MM.1S (cell line): ENCODE measurements at regions not wholly inside any gene's neighbourhood (a gene's known extent, or its start where the extent isn't known, plus 50 kb on each side); places are given as distances from the start of the nearest gene placed in this dataset.

Experiments
- DNase-seq: peaks from one replicate; pipeline ENCODE4 v3.0.0-alpha.2; 2015
- H2AFZ ChIP-seq: fragments of 300-600 bp; sonication (generic); 2 replicates; pipeline ENCODE4 v1.6.0; 2016; ENCODE audit warnings: antibody characterized with exemption, low read length
- H3F3A ChIP-seq: fragments of 300-600 bp; sonication (generic); 2 replicates; pipeline ENCODE4 v1.6.1; 2016; ENCODE audit warnings: mild to moderate bottlenecking, antibody characterized with exemption, low read length, moderate library complexity, mixed read lengths; ENCODE audit not compliant: insufficient read depth
- H3K27ac ChIP-seq: fragments of 300-600 bp; sonication (generic); 2 replicates; pipeline ENCODE4 v1.5.1; 2016; ENCODE audit warnings: mild to moderate bottlenecking, low read length
- H3K27me3 ChIP-seq: fragments of 300-600 bp; sonication (generic); replicated peaks from 2 replicates; pipeline ENCODE4 v1.6.0; 2016; ENCODE audit warnings: low read length; ENCODE audit not compliant: insufficient read depth
- H3K36me3 ChIP-seq: fragments of 300-600 bp; sonication (generic); replicated peaks from 2 replicates; pipeline ENCODE4 v1.6.1; 2016; ENCODE audit warnings: mild to moderate bottlenecking, low read length, mixed read lengths; ENCODE audit not compliant: insufficient read depth
- H3K4me1 ChIP-seq: fragments of 300-600 bp; sonication (generic); 2 replicates; pipeline ENCODE4 v1.6.1; 2016; ENCODE audit warnings: low read length, mixed read lengths
- H3K4me2 ChIP-seq: fragments of 300-600 bp; sonication (generic); 2 replicates; pipeline ENCODE4 v1.6.0; 2016; ENCODE audit warnings: low read depth, low read length
- H3K4me3 ChIP-seq: fragments of 300-600 bp; sonication (generic); 2 replicates; pipeline ENCODE4 v1.5.1; 2016; ENCODE audit warnings: low read length, mixed read lengths
- H3K79me2 ChIP-seq: fragments of 300-600 bp; sonication (generic); 2 replicates; pipeline ENCODE4 v1.6.1; 2016; ENCODE audit warnings: mixed run types, low read length, mixed read lengths
- H3K9ac ChIP-seq: fragments of 300-600 bp; sonication (generic); 2 replicates; pipeline ENCODE4 v1.6.1; 2016; ENCODE audit warnings: low read length, mixed read lengths
- H3K9me2 ChIP-seq: fragments of 300-600 bp; sonication (generic); replicated peaks from 2 replicates; pipeline ENCODE4 v1.6.1; 2016; ENCODE audit warnings: mild to moderate bottlenecking, low read length, mixed read lengths; ENCODE audit not compliant: insufficient read depth
- H3K9me3 ChIP-seq: fragments of 300-600 bp; sonication (generic); replicated peaks from 2 replicates; pipeline ENCODE4 v1.6.1; 2016; ENCODE audit warnings: mild to moderate bottlenecking, low read length, mixed read lengths; ENCODE audit not compliant: insufficient read depth
- H4K20me1 ChIP-seq: fragments of 300-600 bp; sonication (generic); 2 replicates; pipeline ENCODE4 v1.6.1; 2016; ENCODE audit warnings: mild to moderate bottlenecking, low read length, moderate library complexity, mixed read lengths; ENCODE audit not compliant: insufficient read depth
- EZH2 ChIP-seq: fragments of 300-600 bp; sonication (generic); optimal IDR thresholded peaks from 2 replicates; pipeline ENCODE3; 2017; ENCODE audit warnings: low read depth, mild to moderate bottlenecking, antibody characterized with exemption, low read length, mixed read lengths
- EZH2phosphoT487 ChIP-seq: fragments of 300-600 bp; sonication (generic); IDR thresholded peaks from 2 replicates; pipeline ENCODE4 v1.6.1; 2018; ENCODE audit warnings: antibody characterized with exemption, low read length
- TF ChIP-seq, protein P1 (sequence below): fragments of 300-600 bp; sonication (generic); IDR thresholded peaks from 2 replicates; pipeline ENCODE4 v1.5.1; 2016; ENCODE audit warnings: antibody characterized with exemption, low read length, mixed read lengths

DNA sequence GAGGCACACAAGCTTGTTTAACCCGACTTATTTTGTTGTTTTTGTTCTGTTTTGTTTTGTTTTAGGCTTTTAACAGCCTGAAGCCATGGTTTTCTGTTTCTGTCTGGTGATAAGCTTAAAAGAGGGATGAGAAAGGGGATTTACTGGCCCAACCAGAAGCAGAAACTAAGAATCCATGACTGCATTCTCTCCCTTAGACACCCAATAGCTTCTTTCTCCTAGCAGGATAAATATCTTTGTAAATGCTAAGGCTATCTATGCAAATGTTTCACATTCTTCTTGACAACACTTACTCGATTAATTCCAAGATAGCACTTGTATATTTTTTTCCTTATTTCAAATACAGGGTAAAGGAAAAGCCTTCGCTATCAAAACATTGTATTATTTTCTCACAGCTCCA lies 53.7 kb upstream of the SMAD1 start:
- Histone ChIP-seq H4K20me1 (no peaks in the 10 kb centered on the region), H3K9me2 (no peaks in the 10 kb centered on the region), H3F3A (no peaks in the 10 kb centered on the region), H3K27ac (no peak overlapping the region), H3K36me3 (no peaks in the 10 kb centered on the region), H3K4me2 (no peak overlapping the region), H3K9ac (no peak overlapping the region), H3K9me3 (no peaks in the 10 kb centered on the region), H2AFZ (no peak overlapping the region), H3K27me3 (no peaks in the 10 kb centered on the region), H3K4me3 (no peak overlapping the region), H3K79me2 (no peaks in the 10 kb centered on the region), H3K4me1 (no peaks in the 10 kb centered on the region)
- no peak for DNase-seq
- TF ChIP-seq EZH2phosphoT487 (no peak), EZH2 (no peak)
- TF ChIP-seq, protein P1, sequence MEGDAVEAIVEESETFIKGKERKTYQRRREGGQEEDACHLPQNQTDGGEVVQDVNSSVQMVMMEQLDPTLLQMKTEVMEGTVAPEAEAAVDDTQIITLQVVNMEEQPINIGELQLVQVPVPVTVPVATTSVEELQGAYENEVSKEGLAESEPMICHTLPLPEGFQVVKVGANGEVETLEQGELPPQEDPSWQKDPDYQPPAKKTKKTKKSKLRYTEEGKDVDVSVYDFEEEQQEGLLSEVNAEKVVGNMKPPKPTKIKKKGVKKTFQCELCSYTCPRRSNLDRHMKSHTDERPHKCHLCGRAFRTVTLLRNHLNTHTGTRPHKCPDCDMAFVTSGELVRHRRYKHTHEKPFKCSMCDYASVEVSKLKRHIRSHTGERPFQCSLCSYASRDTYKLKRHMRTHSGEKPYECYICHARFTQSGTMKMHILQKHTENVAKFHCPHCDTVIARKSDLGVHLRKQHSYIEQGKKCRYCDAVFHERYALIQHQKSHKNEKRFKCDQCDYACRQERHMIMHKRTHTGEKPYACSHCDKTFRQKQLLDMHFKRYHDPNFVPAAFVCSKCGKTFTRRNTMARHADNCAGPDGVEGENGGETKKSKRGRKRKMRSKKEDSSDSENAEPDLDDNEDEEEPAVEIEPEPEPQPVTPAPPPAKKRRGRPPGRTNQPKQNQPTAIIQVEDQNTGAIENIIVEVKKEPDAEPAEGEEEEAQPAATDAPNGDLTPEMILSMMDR: no peak

DNA sequence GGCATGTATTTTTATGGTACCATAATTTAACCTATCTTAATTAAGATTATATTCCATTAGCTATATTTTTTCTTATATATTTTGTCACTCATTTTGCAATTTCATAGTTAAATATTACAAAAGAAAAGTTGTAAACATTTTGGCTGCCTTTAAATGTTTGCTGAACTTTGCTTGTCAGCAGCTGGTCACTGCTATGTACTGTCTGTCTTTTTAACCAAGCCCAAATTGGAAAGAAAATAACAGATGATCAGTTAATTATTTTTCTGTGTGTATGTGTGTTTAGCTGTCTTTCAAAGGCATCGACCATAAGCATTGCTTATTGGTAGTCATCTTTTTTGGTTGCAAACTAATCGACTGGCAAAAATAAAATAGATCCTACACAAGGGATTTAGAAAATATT lies 54.4 kb upstream of the SMAD1 start:
- no peak for TF ChIP-seq EZH2phosphoT487
- no peak for TF ChIP-seq EZH2
- TF ChIP-seq, protein P1: no peak
- Histone ChIP-seq H3F3A (no peaks in the 10 kb centered on the region), H3K36me3 (no peaks in the 10 kb centered on the region), H3K9me3 (no peaks in the 10 kb centered on the region), H3K79me2 (no peaks in the 10 kb centered on the region), H3K27me3 (no peaks in the 10 kb centered on the region), H3K4me2 (no peak overlapping the region), H3K4me3 (no peak overlapping the region), H4K20me1 (no peaks in the 10 kb centered on the region), H3K9ac (no peak overlapping the region), H3K9me2 (no peaks in the 10 kb centered on the region), H2AFZ (no peak overlapping the region), H3K4me1 (no peaks in the 10 kb centered on the region), H3K27ac (no peak overlapping the region)
- no peak for DNase-seq

DNA sequence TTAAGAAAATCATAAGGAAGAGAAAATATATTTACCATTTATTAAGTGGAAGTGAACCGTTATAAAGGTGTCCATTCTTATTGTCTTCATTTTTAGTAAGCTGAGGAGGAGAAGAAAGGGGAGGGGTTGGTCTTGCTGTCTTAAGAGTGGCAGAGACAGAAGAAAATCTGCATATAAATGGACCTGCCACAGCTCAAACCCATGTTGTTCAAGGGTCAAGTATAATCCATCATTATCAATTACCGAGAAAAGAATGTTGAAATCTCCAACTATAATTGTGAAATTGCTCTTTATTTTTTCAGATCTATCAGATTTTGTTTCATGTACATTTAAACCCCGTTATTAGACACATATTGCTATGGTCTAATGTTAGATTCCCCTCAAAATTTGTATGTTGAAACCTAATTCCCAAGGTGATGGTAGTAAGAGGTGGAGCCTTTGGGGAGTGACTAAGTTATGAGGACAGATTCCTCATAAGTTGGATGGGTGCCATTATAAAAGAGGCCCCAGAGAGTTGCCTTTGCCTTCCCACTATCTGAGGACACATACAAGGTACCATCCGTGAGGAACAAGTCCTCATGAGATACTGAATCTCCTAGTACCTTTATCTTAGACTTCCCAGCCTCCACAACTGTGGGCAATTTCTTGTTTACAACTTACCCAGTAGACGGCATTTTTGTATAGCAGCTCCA lies 58.5 kb upstream of the SMAD1 start:
- Histone ChIP-seq H3K27me3 (no peaks in the 10 kb centered on the region), H3K4me2 (no peak overlapping the region), H3K36me3 (no peaks in the 10 kb centered on the region), H3K27ac (no peak overlapping the region), H3K4me1 (no peaks in the 10 kb centered on the region), H3K9me3 (no peaks in the 10 kb centered on the region), H4K20me1 (no peaks in the 10 kb centered on the region), H3K4me3 (no peak overlapping the region), H2AFZ (no peak overlapping the region), H3F3A (no peaks in the 10 kb centered on the region), H3K9ac (no peak overlapping the region), H3K9me2 (no peaks in the 10 kb centered on the region), H3K79me2 (no peaks in the 10 kb centered on the region)
- TF ChIP-seq, protein P1: no peak
- TF ChIP-seq EZH2phosphoT487 (no peak), EZH2 (no peak)
- DNase-seq: no peak
